B cell (primary cell): ENCODE measurements at regions not wholly inside any gene's neighbourhood (a gene's known extent, or its start where the extent isn't known, plus 50 kb on each side); places are given as distances from the start of the nearest gene placed in this dataset.

Experiments
- ATAC-seq: fragments of 200-7000 bp; cut with Tn5 transposase; one replicate; pipeline ENCODE4 v1.10.0; 2021; ENCODE audit warnings: low read depth, mild to moderate bottlenecking, moderate number of reproducible peaks, moderate library complexity
- CTCF ChIA-PET: fragments of 350-600 bp; sonication (Branson Sonifier 250); formaldehyde crosslinking; loops from one replicate; lab custom pipeline; 2021; ENCODE audit warnings: antibody characterized with exemption, inconsistent platforms; lab: Charles Lee
- POLR2A ChIA-PET: fragments of 350-600 bp; sonication (Branson Sonifier 250); formaldehyde crosslinking; loops from one replicate; lab custom pipeline; 2021; ENCODE audit warnings: antibody characterized with exemption; lab: Charles Lee
- DNase-seq: peaks from one replicate; pipeline ENCODE4 v3.0.0; 2013
- H2AFZ ChIP-seq: 2 replicates; pipeline ENCODE4 v1.6.1; 2012; ENCODE audit warnings: mild to moderate bottlenecking, low read depth, low read length; ENCODE audit not compliant: insufficient read depth, poor library complexity, severe bottlenecking
- H3K27ac ChIP-seq, 2 donors: 1 replicate in 1 of 2; 2 replicates in 1 of 2; pipeline ENCODE4 v1.5.1; 2012 to 2013; ENCODE audit warnings: low read length in 2 of 2, mild to moderate bottlenecking in 2 of 2, moderate library complexity in 1 of 2
- H3K27me3 ChIP-seq, 4 experiments: fragments of 200-600 bp in 1 of 4; sonication (generic) in 1 of 4; replicated peaks in 1 of 4; 1 replicate in 2 of 4; 2 replicates in 2 of 4; pipeline versions ENCODE4 v1.6.1 to v1.7.0; 2013 to 2016; ENCODE audit warnings: low read length in 3 of 4, mild to moderate bottlenecking in 2 of 4, mixed read lengths in 1 of 4, moderate library complexity in 1 of 4; ENCODE audit not compliant: insufficient read depth in 4 of 4, control insufficient read depth in 3 of 4; ENCODE audit errors: control extremely low read depth in 1 of 4
- H3K36me3 ChIP-seq, 2 experiments: replicated peaks in 1 of 2; 1 replicate in 1 of 2; 2 replicates in 1 of 2; pipeline versions ENCODE4 v1.6.1 to v1.7.1; 2013; ENCODE audit warnings: low read length in 1 of 2; ENCODE audit not compliant: insufficient read depth in 2 of 2, control insufficient read depth in 1 of 2; ENCODE audit errors: control extremely low read depth in 1 of 2, extremely low read depth in 1 of 2
- H3K4me1 ChIP-seq, 2 donors: fragments of 200-600 bp in 1 of 2; sonication (generic) in 1 of 2; 1 replicate in 1 of 2; 2 replicates in 1 of 2; pipeline versions ENCODE4 v1.5.1 to v1.6.1; 2013 to 2017; ENCODE audit warnings: low read length in 2 of 2; ENCODE audit not compliant: control insufficient read depth in 2 of 2, insufficient read depth in 2 of 2
- H3K4me2 ChIP-seq: replicated peaks from 2 replicates; pipeline ENCODE3; 2012; ENCODE audit warnings: mild to moderate bottlenecking, low read depth, low read length; ENCODE audit not compliant: poor library complexity, severe bottlenecking
- H3K4me3 ChIP-seq, 5 experiments: fragments of 200-600 bp in 1 of 5; sonication (generic) in 1 of 5; 1 replicate in 3 of 5; 2 replicates in 2 of 5; pipeline versions ENCODE4 v1.5.1 to v1.7.0; 2011 to 2016; ENCODE audit warnings: low read length in 4 of 5, mild to moderate bottlenecking in 4 of 5, low read depth in 2 of 5, control low read depth in 1 of 5, moderate library complexity in 1 of 5; ENCODE audit not compliant: insufficient read depth in 1 of 5; ENCODE audit errors: control extremely low read depth in 1 of 5, extremely low read depth in 1 of 5
- H3K79me2 ChIP-seq: fragments of 200-600 bp; sonication (generic); one replicate; pipeline ENCODE4 v1.6.0; 2016; ENCODE audit warnings: low read length; ENCODE audit not compliant: control insufficient read depth, insufficient read depth
- H3K9ac ChIP-seq: fragments of 200-600 bp; sonication (generic); 2 replicates; pipeline ENCODE4 v1.6.1; 2017; ENCODE audit warnings: mild to moderate bottlenecking, low read length, moderate library complexity
- H3K9me3 ChIP-seq, 3 donors: one replicate each; pipeline versions ENCODE4 v1.6.1 to v1.7.1; 2013; ENCODE audit warnings: low read length in 2 of 3; ENCODE audit not compliant: control insufficient read depth in 2 of 3, insufficient read depth in 1 of 3; ENCODE audit errors: control extremely low read depth in 1 of 3
- H4K20me1 ChIP-seq: 2 replicates; pipeline ENCODE4 v1.6.0; 2012; ENCODE audit warnings: mild to moderate bottlenecking, low read length; ENCODE audit not compliant: insufficient read depth, control insufficient read depth, poor library complexity, severe bottlenecking
- H3K27ac Mint-ChIP-seq: one replicate; pipeline ENCODE4 v1.8.0; 2021; ENCODE audit warnings: mixed read lengths
- H3K27me3 Mint-ChIP-seq: one replicate; pipeline ENCODE4 v1.8.0; 2021; ENCODE audit warnings: mixed read lengths
- H3K4me1 Mint-ChIP-seq: one replicate; pipeline ENCODE4 v1.8.0; 2021; ENCODE audit warnings: mixed read lengths
- H3K4me3 Mint-ChIP-seq: one replicate; pipeline ENCODE4 v1.8.0; 2021; ENCODE audit warnings: mixed read lengths
- H3K9me3 Mint-ChIP-seq: one replicate; pipeline ENCODE4 v1.8.0; 2022; ENCODE audit warnings: mixed read lengths; ENCODE audit not compliant: insufficient read depth
- CTCF ChIP-seq: fragments of 200-600 bp; IDR thresholded peaks from one replicate; pipeline ENCODE4 v1.8.0; 2022; ENCODE audit warnings: antibody characterized with exemption, mild to moderate bottlenecking
- EZH2 ChIP-seq: IDR thresholded peaks from 2 replicates; pipeline ENCODE4 v1.6.1; 2012; ENCODE audit warnings: borderline replicate concordance, low read depth, mild to moderate bottlenecking, moderate library complexity, low read length; ENCODE audit not compliant: insufficient read depth, poor library complexity, severe bottlenecking
- WGBS: methylation state at CpG from one replicate; pipeline ENCODE4 v1.1.5; 2013; ENCODE audit warnings: missing lambda C conversion rate; ENCODE audit not compliant: insufficient coverage; 5-methylcytosine and 5-hydroxymethylcytosine counted together
- intact Hi-C: fragments of 100-400 bp; cut with micrococcal nuclease; formaldehyde crosslinking; loops from one replicate; pipeline ENCODE4 v1.10.0; 2022

DNA sequence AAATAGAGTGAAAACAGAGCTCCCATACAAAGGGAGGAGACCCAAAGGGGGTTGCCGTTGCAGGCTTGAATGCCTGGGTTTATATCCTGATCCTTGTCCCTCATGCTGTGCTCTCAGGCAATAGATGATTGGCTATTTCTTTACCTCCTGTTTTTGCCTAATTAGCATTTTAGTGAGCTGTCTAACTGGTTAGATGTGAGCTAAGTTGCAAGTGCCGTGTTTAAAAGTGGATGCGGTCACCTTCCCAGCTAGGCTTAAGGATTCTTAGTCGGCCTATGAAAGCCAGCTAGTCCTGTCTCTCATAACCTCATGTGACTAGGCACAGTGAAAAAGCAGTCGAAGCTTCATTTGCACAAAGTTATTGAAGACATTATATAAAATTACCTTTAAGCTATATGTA lies 356.7 kb upstream of the TMPRSS15 start:
- Mint-ChIP-seq H3K4me3 (no peak overlapping the region), H3K27me3 (no peaks in the 10 kb centered on the region), H3K9me3 (no peaks in the 10 kb centered on the region), H3K4me1 (no peaks in the 10 kb centered on the region), H3K27ac (no peak overlapping the region)
- WGBS: 80% methylated on average over 2 of the region's 5 CpGs
- no peak overlapping the region for H3K4me3 ChIP-seq
- H3K4me1 ChIP-seq: no peaks in the 10 kb centered on the region
- CTCF ChIA-PET: interaction anchor here (0.6 kb wide), 1 partner anchor 254 kb away, joined by 3 read pairs; no protein-coding TSS in a partner anchor
- no peak overlapping the region for H3K9ac ChIP-seq
- DNase-seq (no peak), ATAC-seq (no peak)
- no peak overlapping the region for H3K4me2 ChIP-seq
- H3K27me3 ChIP-seq: no peaks in the 10 kb centered on the region
- no peaks in the 10 kb centered on the region for H3K36me3 ChIP-seq
- H4K20me1 ChIP-seq: no peaks in the 10 kb centered on the region
- intact Hi-C loops: no loop called here
- POLR2A ChIA-PET: no interaction called here
- H3K79me2 ChIP-seq: no peaks in the 10 kb centered on the region
- no peak for TF ChIP-seq CTCF
- TF ChIP-seq EZH2: no peak
- H2AFZ ChIP-seq: no peak overlapping the region
- H3K27ac ChIP-seq: no peak overlapping the region
- H3K9me3 ChIP-seq: peaks cover 0 to 9% (median 0%) of the 10 kb centered on the region in 3 donors

GRCh38 chr21:18764720-18765119 lies 361.1 kb upstream of the TMPRSS15 start:
- Mint-ChIP-seq H3K4me3 (no peak overlapping the region), H3K27me3 (no peaks in the 10 kb centered on the region), H3K27ac (no peak overlapping the region), H3K4me1 (no peaks in the 10 kb centered on the region), H3K9me3 (peaks cover 2% of the 10 kb centered on the region)
- 95% methylated on average over 13 of the region's 15 CpGs for WGBS
- TF ChIP-seq EZH2 (no peak), CTCF (no peak)
- Histone ChIP-seq H3K4me3 (no peak overlapping the region), H3K27ac (no peak overlapping the region), H3K4me2 (no peak overlapping the region), H3K79me2 (no peaks in the 10 kb centered on the region), H3K36me3 (no peaks in the 10 kb centered on the region), H4K20me1 (no peaks in the 10 kb centered on the region), H2AFZ (no peak overlapping the region), H3K9me3 (peaks cover 0 to 4% (median 0%) of the 10 kb centered on the region in 3 donors), H3K4me1 (no peaks in the 10 kb centered on the region), H3K27me3 (no peaks in the 10 kb centered on the region), H3K9ac (no peak overlapping the region)
- no peak for DNase-seq
- intact Hi-C loops: no loop called here
- POLR2A ChIA-PET: no interaction called here
- CTCF ChIA-PET: no interaction called here
- no peak for ATAC-seq
